Loucy (cell line): ENCODE measurements at regions not wholly inside any gene's neighbourhood (a gene's known extent, or its start where the extent isn't known, plus 50 kb on each side); places are given as distances from the start of the nearest gene placed in this dataset.

Experiments
- CTCF ChIP-seq: fragments of 200-600 bp; sonication (generic); conservative IDR thresholded peaks from 2 replicates; pipeline ENCODE4 v1.5.1; 2014; ENCODE audit warnings: mild to moderate bottlenecking, antibody characterized with exemption, low read length
- EZH2phosphoT487 ChIP-seq: fragments of 200-600 bp; IDR thresholded peaks from 2 replicates; pipeline ENCODE4 v1.6.1; 2018; ENCODE audit warnings: antibody characterized with exemption, mild to moderate bottlenecking, moderate library complexity, borderline replicate concordance

GRCh38 chr5:6202968-6203365, 175.4 kb downstream of the MED10 start:
- TF ChIP-seq CTCF, result no peak
- TF ChIP-seq EZH2phosphoT487, result no peak
